Cerebellar nuclear complex (tissue), 1 donor: ENCODE measurements at regions not wholly inside any gene's neighbourhood (a gene's known extent, or its start where the extent isn't known, plus 50 kb on each side); places are given as distances from the start of the nearest gene placed in this dataset.
A peak's percentile ranks its signal among the peaks of the same experiment; 100 is the strongest.

Experiments used
- DNase-seq, 2 experiments: peaks; one replicate each; lab custom pipeline; 2025; lab: John Stamatoyannopoulos, UW

GRCh38 chr9:118575341-118576070, 793.7 kb downstream of the BRINP1 start:
- no peak for DNase-seq

- no peak for DNase-seq
These were observed 792.1 kb downstream of the BRINP1 start for GRCh38 chr9:118577121-118577520.

- no peak for DNase-seq
These were observed 790.8 kb downstream of the BRINP1 start for GRCh38 chr9:118578467-118578866.

- no peak for DNase-seq
These were observed 785.8 kb downstream of the BRINP1 start for GRCh38 chr9:118583414-118583813.

- DNase-seq, result no peak
These were observed 782.3 kb downstream of the BRINP1 start for GRCh38 chr9:118586978-118587377.

GRCh38 chr9:118594428-118594827, 774.8 kb downstream of the BRINP1 start:
- no peak for DNase-seq

GRCh38 chr9:118595719-118596305, 773.4 kb downstream of the BRINP1 start:
- DNase-seq, result peak; percentile 4 to 63

- DNase-seq, result no peak
These were observed 772.7 kb downstream of the BRINP1 start for GRCh38 chr9:118596374-118597015.

GRCh38 chr9:118606668-118607067, 762.6 kb downstream of the BRINP1 start:
- no peak for DNase-seq

GRCh38 chr9:118609355-118610044, 759.7 kb downstream of the BRINP1 start:
- DNase-seq, result no peak

- DNase-seq, result no peak
These were observed 757.0 kb downstream of the BRINP1 start for GRCh38 chr9:118612201-118612600.

GRCh38 chr9:118613996-118614395, 755.2 kb downstream of the BRINP1 start:
- no peak for DNase-seq

GRCh38 chr9:118618084-118618483, 751.2 kb downstream of the BRINP1 start:
- DNase-seq, result no peak

- no peak for DNase-seq
These were observed 750.4 kb downstream of the BRINP1 start for GRCh38 chr9:118618849-118619248.

GRCh38 chr9:118624608-118625007, 744.6 kb downstream of the BRINP1 start:
- DNase-seq, result no peak

GRCh38 chr9:118630079-118630478, 739.2 kb downstream of the BRINP1 start:
- DNase-seq, result no peak

GRCh38 chr9:118630931-118631595, 738.2 kb downstream of the BRINP1 start:
- no peak for DNase-seq

- DNase-seq, result no peak
These were observed 737.3 kb downstream of the BRINP1 start for GRCh38 chr9:118631956-118632355.

- DNase-seq, result no peak
These were observed 733.8 kb downstream of the BRINP1 start for GRCh38 chr9:118635416-118635815.

- DNase-seq, result no peak
These were observed 731.6 kb downstream of the BRINP1 start for GRCh38 chr9:118637681-118638080.

GRCh38 chr9:118640836-118641560, 728.2 kb downstream of the BRINP1 start:
- DNase-seq, result no peak
